Fibroblast of the aortic adventitia (primary cell): ENCODE measurements at regions not wholly inside any gene's neighbourhood (a gene's known extent, or its start where the extent isn't known, plus 50 kb on each side); places are given as distances from the start of the nearest gene placed in this dataset.

ENCODE experiments used
- DNase-seq: peaks from one replicate; pipeline ENCODE4 v3.0.0-alpha.2; 2010; ENCODE audit warnings: low read depth
- H3K4me3 ChIP-seq: 2 replicates; pipeline ENCODE4 v1.5.1; 2011; ENCODE audit warnings: low read depth, mild to moderate bottlenecking, control low read depth, low read length, moderate library complexity
- CTCF ChIP-seq: IDR thresholded peaks from 2 replicates; pipeline ENCODE4 v1.5.1; 2011; ENCODE audit warnings: mild to moderate bottlenecking, low read length, control low read depth, inconsistent platforms; ENCODE audit not compliant: insufficient read depth

GRCh38 chr2:215777465-215778044 lies 235.8 kb downstream of the MREG start:
- DNase-seq, result no peak
- H3K4me3 ChIP-seq, result no peak overlapping the region
- TF ChIP-seq CTCF, result no peak

- no peak overlapping the region for H3K4me3 ChIP-seq
- no peak for DNase-seq
- TF ChIP-seq CTCF, result no peak
These were observed 238.2 kb downstream of the MREG start for GRCh38 chr2:215775106-215775505.

GRCh38 chr2:215773728-215774127 lies 239.6 kb downstream of the MREG start:
- peak; percentile 98 for DNase-seq
- H3K4me3 ChIP-seq, result no peak overlapping the region
- no peak for TF ChIP-seq CTCF

- peak; percentile 53 for DNase-seq
- H3K4me3 ChIP-seq, result peak overlapping the region; percentile 16
- no peak for TF ChIP-seq CTCF
These were observed 240.5 kb downstream of the MREG start for GRCh38 chr2:215772634-215773563.

GRCh38 chr2:215772003-215772402 lies 241.3 kb downstream of the MREG start:
- no peak for TF ChIP-seq CTCF
- H3K4me3 ChIP-seq, result no peak overlapping the region
- DNase-seq, result peak; percentile 98

- no peak for TF ChIP-seq CTCF
- no peak overlapping the region for H3K4me3 ChIP-seq
- peak; percentile 82 for DNase-seq
These were observed 242.1 kb downstream of the MREG start for GRCh38 chr2:215771241-215771640.
